HepG2 (cell line): ENCODE measurements at regions not wholly inside any gene's neighbourhood (a gene's known extent, or its start where the extent isn't known, plus 50 kb on each side); places are given as distances from the start of the nearest gene placed in this dataset.

Experiments
- ATRX ChIP-seq: sonication (generic); formaldehyde crosslinking; IDR thresholded peaks from 2 replicates; pipeline ENCODE4 v1.4.0; 2020; ENCODE audit warnings: missing genetic modification reagents, borderline replicate concordance
- CCDC6 ChIP-seq: sonication (generic); formaldehyde crosslinking; IDR thresholded peaks from 2 replicates; pipeline ENCODE4 v1.8.1; 2022; ENCODE audit warnings: mild to moderate bottlenecking, missing genetic modification reagents, moderate library complexity
- CEBPB ChIP-seq: IDR thresholded peaks from 2 replicates; pipeline ENCODE4 v1.6.1; 2011; ENCODE audit warnings: low read depth, low read length, improper control_type of control experiment, borderline replicate concordance
- FOXA3 ChIP-seq: IDR thresholded peaks from 2 replicates; pipeline ENCODE4 v1.6.1; 2016; ENCODE audit warnings: missing genetic modification reagents, missing compliant biosample characterization
- GABPB1 ChIP-seq: IDR thresholded peaks from 2 replicates; pipeline ENCODE4 v1.6.1; 2016; ENCODE audit warnings: mild to moderate bottlenecking, missing genetic modification reagents, moderate library complexity, missing compliant biosample characterization
- GFI1 ChIP-seq: sonication (generic); formaldehyde crosslinking; IDR thresholded peaks from 2 replicates; pipeline ENCODE4 v1.5.0; 2020; ENCODE audit warnings: missing genetic modification reagents, mild to moderate bottlenecking, borderline replicate concordance
- HNF4G ChIP-seq, 2 experiments: sonication (generic) in 1 of 2; formaldehyde crosslinking in 1 of 2; IDR thresholded peaks; 2 replicates each; pipeline versions ENCODE4 v1.4.0 to v1.6.1; 2011 to 2020; ENCODE audit warnings: borderline replicate concordance in 2 of 2, low read depth in 2 of 2, mild to moderate bottlenecking in 2 of 2, low read length in 1 of 2, missing genetic modification reagents in 1 of 2, moderate library complexity in 1 of 2
- HNRNPH1 ChIP-seq: fragments of 200-400 bp; formaldehyde crosslinking; optimal IDR thresholded peaks from 2 replicates; pipeline ENCODE3; 2017; ENCODE audit warnings: mild to moderate bottlenecking, low read depth, low read length
- HNRNPL ChIP-seq: fragments of 200-400 bp; formaldehyde crosslinking; IDR thresholded peaks from 2 replicates; pipeline ENCODE4 v1.6.1; 2017; ENCODE audit warnings: mild to moderate bottlenecking, low read depth, low read length
- HOXA7 ChIP-seq: sonication (generic); formaldehyde crosslinking; IDR thresholded peaks from 2 replicates; pipeline ENCODE4 v1.8.1; 2022; ENCODE audit warnings: mild to moderate bottlenecking, missing genetic modification reagents, moderate library complexity
- KDM5B ChIP-seq: sonication (generic); formaldehyde crosslinking; IDR thresholded peaks from 2 replicates; pipeline ENCODE4 v1.4.0; 2020; ENCODE audit warnings: missing genetic modification reagents, mild to moderate bottlenecking, borderline replicate concordance
- MATR3 ChIP-seq: sonication (generic); formaldehyde crosslinking; IDR thresholded peaks from 2 replicates; pipeline ENCODE4 v1.4.0; 2020; ENCODE audit warnings: missing genetic modification reagents
- TEAD2 ChIP-seq: sonication (generic); formaldehyde crosslinking; IDR thresholded peaks from 2 replicates; pipeline ENCODE4 v1.9.0; 2021; ENCODE audit warnings: missing genetic modification reagents
- TSC22D2 ChIP-seq: sonication (generic); formaldehyde crosslinking; IDR thresholded peaks from 2 replicates; pipeline ENCODE4 v1.5.1; 2020; ENCODE audit warnings: missing genetic modification reagents, mild to moderate bottlenecking, borderline replicate concordance
- ZBTB33 ChIP-seq: sonication (generic); formaldehyde crosslinking; IDR thresholded peaks from 2 replicates; pipeline ENCODE4 v1.4.0; 2020; ENCODE audit warnings: missing genetic modification reagents
- ZEB1 ChIP-seq: IDR thresholded peaks from 2 replicates; pipeline ENCODE4 v1.6.1; 2012; ENCODE audit warnings: mild to moderate bottlenecking, low read depth, inconsistent platforms; ENCODE audit not compliant: insufficient replicate concordance
- ZMYM4 ChIP-seq: sonication (generic); formaldehyde crosslinking; IDR thresholded peaks from 2 replicates; pipeline ENCODE4 v1.8.1; 2023; ENCODE audit warnings: mild to moderate bottlenecking, missing genetic modification reagents
- ZNF136 ChIP-seq: sonication (generic); formaldehyde crosslinking; IDR thresholded peaks from 2 replicates; pipeline ENCODE4 v1.8.1; 2022; ENCODE audit warnings: low read depth, mild to moderate bottlenecking, moderate library complexity, missing genetic modification reagents
- ZNF460 ChIP-seq: sonication (generic); formaldehyde crosslinking; IDR thresholded peaks from 2 replicates; pipeline ENCODE4 v1.5.1; 2020; ENCODE audit warnings: missing genetic modification reagents, mild to moderate bottlenecking, borderline replicate concordance
- ZNF530 ChIP-seq: sonication (generic); formaldehyde crosslinking; IDR thresholded peaks from 2 replicates; pipeline ENCODE4 v1.5.0; 2020; ENCODE audit warnings: low read depth, mild to moderate bottlenecking, missing genetic modification reagents
- ZNF569 ChIP-seq: sonication (generic); formaldehyde crosslinking; IDR thresholded peaks from 2 replicates; pipeline ENCODE4 v1.5.0; 2020; ENCODE audit warnings: mild to moderate bottlenecking, missing genetic modification reagents, moderate library complexity, borderline replicate concordance
- ZNF589 ChIP-seq: sonication (generic); formaldehyde crosslinking; conservative IDR thresholded peaks from 2 replicates; pipeline ENCODE4 v1.8.0; 2022; ENCODE audit warnings: mild to moderate bottlenecking, moderate library complexity, missing genetic modification reagents
- TF ChIP-seq, protein P1 (sequence below): sonication (generic); formaldehyde crosslinking; IDR thresholded peaks from 2 replicates; pipeline ENCODE4 v1.5.1; 2020; ENCODE audit warnings: mild to moderate bottlenecking, missing genetic modification reagents, moderate library complexity
- TF ChIP-seq, protein P2 (sequence below): sonication (generic); formaldehyde crosslinking; IDR thresholded peaks from 2 replicates; pipeline ENCODE4 v1.4.0; 2020; ENCODE audit warnings: missing genetic modification reagents

GRCh38 chr5:99037668-99038067 is 108.9 kb upstream of the CHD1 start (continued):
- TF ChIP-seq ZBTB33 (CRISPR knock-in tag) (no peak), GFI1 (CRISPR knock-in tag) (no peak), GABPB1 (CRISPR knock-in tag) (peak; percentile 28; the same call in 1 of the 2 replicates), ZNF460 (CRISPR knock-in tag) (no peak), HOXA7 (no peak), ZEB1 (no peak), HNRNPH1 (no peak), TSC22D2 (CRISPR knock-in tag) (no peak), CCDC6 (CRISPR knock-in tag) (no peak), ZMYM4 (no peak), HNRNPL (no peak), HNF4G (IDR thresholded peaks at IDR 0.05; ENCODE audit: borderline replicate concordance, low read depth, low read length) (no peak), HNF4G (CRISPR knock-in tag; IDR thresholded peaks at IDR 0.05; ENCODE audit: borderline replicate concordance, low read depth) (no peak), ZNF589 (CRISPR knock-in tag) (no peak), ATRX (CRISPR knock-in tag) (no peak), TEAD2 (CRISPR knock-in tag) (no peak), CEBPB (no peak), FOXA3 (CRISPR knock-in tag) (peak; percentile 78), KDM5B (peak; percentile 38; the same call in 1 of the 2 replicates), ZNF569 (no peak), MATR3 (CRISPR knock-in tag) (no peak), ZNF530 (CRISPR knock-in tag) (no peak), ZNF136 (no peak)
- TF ChIP-seq, protein P1, sequence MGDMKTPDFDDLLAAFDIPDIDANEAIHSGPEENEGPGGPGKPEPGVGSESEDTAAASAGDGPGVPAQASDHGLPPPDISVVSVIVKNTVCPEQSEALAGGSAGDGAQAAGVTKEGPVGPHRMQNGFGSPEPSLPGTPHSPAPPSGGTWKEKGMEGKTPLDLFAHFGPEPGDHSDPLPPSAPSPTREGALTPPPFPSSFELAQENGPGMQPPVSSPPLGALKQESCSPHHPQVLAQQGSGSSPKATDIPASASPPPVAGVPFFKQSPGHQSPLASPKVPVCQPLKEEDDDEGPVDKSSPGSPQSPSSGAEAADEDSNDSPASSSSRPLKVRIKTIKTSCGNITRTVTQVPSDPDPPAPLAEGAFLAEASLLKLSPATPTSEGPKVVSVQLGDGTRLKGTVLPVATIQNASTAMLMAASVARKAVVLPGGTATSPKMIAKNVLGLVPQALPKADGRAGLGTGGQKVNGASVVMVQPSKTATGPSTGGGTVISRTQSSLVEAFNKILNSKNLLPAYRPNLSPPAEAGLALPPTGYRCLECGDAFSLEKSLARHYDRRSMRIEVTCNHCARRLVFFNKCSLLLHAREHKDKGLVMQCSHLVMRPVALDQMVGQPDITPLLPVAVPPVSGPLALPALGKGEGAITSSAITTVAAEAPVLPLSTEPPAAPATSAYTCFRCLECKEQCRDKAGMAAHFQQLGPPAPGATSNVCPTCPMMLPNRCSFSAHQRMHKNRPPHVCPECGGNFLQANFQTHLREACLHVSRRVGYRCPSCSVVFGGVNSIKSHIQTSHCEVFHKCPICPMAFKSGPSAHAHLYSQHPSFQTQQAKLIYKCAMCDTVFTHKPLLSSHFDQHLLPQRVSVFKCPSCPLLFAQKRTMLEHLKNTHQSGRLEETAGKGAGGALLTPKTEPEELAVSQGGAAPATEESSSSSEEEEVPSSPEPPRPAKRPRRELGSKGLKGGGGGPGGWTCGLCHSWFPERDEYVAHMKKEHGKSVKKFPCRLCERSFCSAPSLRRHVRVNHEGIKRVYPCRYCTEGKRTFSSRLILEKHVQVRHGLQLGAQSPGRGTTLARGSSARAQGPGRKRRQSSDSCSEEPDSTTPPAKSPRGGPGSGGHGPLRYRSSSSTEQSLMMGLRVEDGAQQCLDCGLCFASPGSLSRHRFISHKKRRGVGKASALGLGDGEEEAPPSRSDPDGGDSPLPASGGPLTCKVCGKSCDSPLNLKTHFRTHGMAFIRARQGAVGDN (CRISPR knock-in tag) = peak; percentile 36
- TF ChIP-seq, protein P2, sequence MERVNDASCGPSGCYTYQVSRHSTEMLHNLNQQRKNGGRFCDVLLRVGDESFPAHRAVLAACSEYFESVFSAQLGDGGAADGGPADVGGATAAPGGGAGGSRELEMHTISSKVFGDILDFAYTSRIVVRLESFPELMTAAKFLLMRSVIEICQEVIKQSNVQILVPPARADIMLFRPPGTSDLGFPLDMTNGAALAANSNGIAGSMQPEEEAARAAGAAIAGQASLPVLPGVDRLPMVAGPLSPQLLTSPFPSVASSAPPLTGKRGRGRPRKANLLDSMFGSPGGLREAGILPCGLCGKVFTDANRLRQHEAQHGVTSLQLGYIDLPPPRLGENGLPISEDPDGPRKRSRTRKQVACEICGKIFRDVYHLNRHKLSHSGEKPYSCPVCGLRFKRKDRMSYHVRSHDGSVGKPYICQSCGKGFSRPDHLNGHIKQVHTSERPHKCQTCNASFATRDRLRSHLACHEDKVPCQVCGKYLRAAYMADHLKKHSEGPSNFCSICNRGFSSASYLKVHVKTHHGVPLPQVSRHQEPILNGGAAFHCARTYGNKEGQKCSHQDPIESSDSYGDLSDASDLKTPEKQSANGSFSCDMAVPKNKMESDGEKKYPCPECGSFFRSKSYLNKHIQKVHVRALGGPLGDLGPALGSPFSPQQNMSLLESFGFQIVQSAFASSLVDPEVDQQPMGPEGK = 0 out of 2 replicates have a peak, but pooled peaks have one; percentile 37
